ENCODE measurements at regions not wholly inside any gene's neighbourhood (a gene's known extent, or its start where the extent isn't known, plus 50 kb on each side); places are given as distances from the start of the nearest gene placed in this dataset.
A peak's percentile ranks its signal among the peaks of the same experiment; 100 is the strongest.

- WGBS (ENCODE audit: extremely low coverage, insufficient read length, low lambda C conversion rate): no CpG with 5 or more reads among the region's 5 CpGs
- no peak overlapping the region for H3T11ph ChIP-seq (ENCODE audit: low read length)
- no peaks in the 10 kb centered on the region for H3K23me2 ChIP-seq (ENCODE audit: insufficient read length, low read depth, low read length, poor library complexity, severe bottlenecking)
- H4K5ac ChIP-seq (ENCODE audit: insufficient read length, low read depth, low read length): no peak overlapping the region
- H3K4ac ChIP-seq (ENCODE audit: low read depth, low read length): no peak overlapping the region
- H4K91ac ChIP-seq (ENCODE audit: insufficient read length, low read depth, low read length): no peak overlapping the region
- Mint-ChIP-seq H3K27me3 (ENCODE audit: low read depth) (no peaks in the 10 kb centered on the region), H3K4me1 (peaks cover 9% of the 10 kb centered on the region in 2 experiments), H3K4me3 (no peak overlapping the region), H3K36me3 (ENCODE audit: insufficient read depth in 1 of 3, low read depth in 3 of 3) (no peaks in the 10 kb centered on the region; a peak in 1 of 7 replicates), H3K9me3 (no peaks in the 10 kb centered on the region), H3K27ac (no peak overlapping the region)
- H3K9ac ChIP-seq (ENCODE audit: extremely low read depth, insufficient read length, low read length): no peak overlapping the region
- no peak overlapping the region for H2BK120ac ChIP-seq (ENCODE audit: low read depth, low read length, poor library complexity, severe bottlenecking)
- H3K4me2 ChIP-seq (ENCODE audit: insufficient read depth, insufficient read length, low read length): no peak overlapping the region
- H4K8ac ChIP-seq (replicated peaks; ENCODE audit: insufficient read length, low read depth, low read length): no peak overlapping the region
- no peak overlapping the region for H3K18ac ChIP-seq (ENCODE audit: insufficient read length, low read depth, low read length)
- H3K56ac ChIP-seq (ENCODE audit: insufficient read length, low read depth, low read length): no peak overlapping the region
- TF ChIP-seq, protein P1, sequence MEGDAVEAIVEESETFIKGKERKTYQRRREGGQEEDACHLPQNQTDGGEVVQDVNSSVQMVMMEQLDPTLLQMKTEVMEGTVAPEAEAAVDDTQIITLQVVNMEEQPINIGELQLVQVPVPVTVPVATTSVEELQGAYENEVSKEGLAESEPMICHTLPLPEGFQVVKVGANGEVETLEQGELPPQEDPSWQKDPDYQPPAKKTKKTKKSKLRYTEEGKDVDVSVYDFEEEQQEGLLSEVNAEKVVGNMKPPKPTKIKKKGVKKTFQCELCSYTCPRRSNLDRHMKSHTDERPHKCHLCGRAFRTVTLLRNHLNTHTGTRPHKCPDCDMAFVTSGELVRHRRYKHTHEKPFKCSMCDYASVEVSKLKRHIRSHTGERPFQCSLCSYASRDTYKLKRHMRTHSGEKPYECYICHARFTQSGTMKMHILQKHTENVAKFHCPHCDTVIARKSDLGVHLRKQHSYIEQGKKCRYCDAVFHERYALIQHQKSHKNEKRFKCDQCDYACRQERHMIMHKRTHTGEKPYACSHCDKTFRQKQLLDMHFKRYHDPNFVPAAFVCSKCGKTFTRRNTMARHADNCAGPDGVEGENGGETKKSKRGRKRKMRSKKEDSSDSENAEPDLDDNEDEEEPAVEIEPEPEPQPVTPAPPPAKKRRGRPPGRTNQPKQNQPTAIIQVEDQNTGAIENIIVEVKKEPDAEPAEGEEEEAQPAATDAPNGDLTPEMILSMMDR (conservative IDR thresholded peaks at IDR 0.05): peak; percentile 51
- H2AFZ ChIP-seq (ENCODE audit: low read length): no peak overlapping the region
- H2AK5ac ChIP-seq (ENCODE audit: insufficient read length, low read length): no peak overlapping the region
- peak; percentile 35 for DNase-seq
- H2BK20ac ChIP-seq (ENCODE audit: low read depth, low read length, poor library complexity, severe bottlenecking): no peak overlapping the region
- H2BK12ac ChIP-seq (ENCODE audit: insufficient read length, low read depth, low read length): no peak overlapping the region
- no peaks in the 10 kb centered on the region for H4K20me1 ChIP-seq (ENCODE audit: control insufficient read depth, insufficient read depth, insufficient read length)
- H3K23ac ChIP-seq (ENCODE audit: insufficient read length, low read depth, low read length): no peak overlapping the region
- no peak overlapping the region for H2BK5ac ChIP-seq (ENCODE audit: insufficient read length, low read length)
- H3K79me1 ChIP-seq (ENCODE audit: insufficient read depth, low read depth, low read length, poor library complexity, severe bottlenecking): no peaks in the 10 kb centered on the region
- H3K4me1 ChIP-seq (ENCODE audit: insufficient read depth, low read length): no peaks in the 10 kb centered on the region
- H3K79me2 ChIP-seq (ENCODE audit: insufficient read depth, low read length): no peaks in the 10 kb centered on the region
- H2BK15ac ChIP-seq (ENCODE audit: low read depth, low read length): no peak overlapping the region
- no peaks in the 10 kb centered on the region for H3K9me3 ChIP-seq (ENCODE audit: control insufficient read depth, low read depth, low read length)
- H3K27ac ChIP-seq (ENCODE audit: insufficient read length, low read depth, low read length): no peak overlapping the region
- no peak overlapping the region for H3K14ac ChIP-seq (ENCODE audit: insufficient read depth, low read length)
- no peaks in the 10 kb centered on the region for H3K27me3 ChIP-seq (ENCODE audit: insufficient read depth, low read length)
Observed at GRCh38 chr3:115436767-115437301, 186.5 kb upstream of the GAP43 start.

All from H9 (cell line).